GM12878 (cell line): ENCODE measurements at regions not wholly inside any gene's neighbourhood (a gene's known extent, or its start where the extent isn't known, plus 50 kb on each side); places are given as distances from the start of the nearest gene placed in this dataset.

Experiments used
- ATAC-seq: fragments of 200-7000 bp; cut with Tn5 transposase; 3 replicates; pipeline ENCODE4 v1.9.1; 2020; ENCODE audit warnings: mild to moderate bottlenecking, moderate library complexity
- BruUV-seq: library from RNA; stranded (reverse); fragments of 400-500 nt; replicated peaks from 2 replicates; lab custom pipeline; 2021; lab: Mats Ljungman, UMichigan
- CTCF ChIA-PET: fragments of 300-600 bp; sonication (Branson Sonifier 250); formaldehyde crosslinking; extraction: SDS; loops from one replicate; lab custom pipeline; 2021; ENCODE audit warnings: inconsistent platforms; lab: Yijun Ruan, JAX
- POLR2A ChIA-PET: fragments of 350-600 bp; formaldehyde crosslinking; extraction: SDS; loops from one replicate; lab custom pipeline; 2021; ENCODE audit warnings: inconsistent platforms; lab: Charles Lee
- RAD21 ChIA-PET: fragments of 300-600 bp; sonication (Branson Sonifier 250); formaldehyde crosslinking; loops from one replicate; lab custom pipeline; 2023; ENCODE audit warnings: antibody characterized with exemption; ENCODE audit not compliant: unreplicated experiment; lab: Charles Lee
- SMC1A ChIA-PET: fragments of 300-600 bp; sonication (Branson Sonifier 250); formaldehyde crosslinking; loops from one replicate; lab custom pipeline; 2023; ENCODE audit not compliant: unreplicated experiment, uncharacterized antibody; lab: Charles Lee
- DNase-seq: peaks from one replicate; pipeline ENCODE4 v3.0.0-alpha.2; 2011; ENCODE audit warnings: low read depth, low spot score
- FAIRE-seq: peaks from 3 replicates; lab custom pipeline; 2011; peaks lifted over from hg19 to GRCh38; lab: Jason Lieb, UNC
- H2AFZ ChIP-seq: 2 replicates; pipeline ENCODE4 v1.6.0; 2011; ENCODE audit warnings: low read depth, low read length, control low read depth; ENCODE audit not compliant: control insufficient read depth
- H3K27ac ChIP-seq: 2 replicates; pipeline ENCODE4 v1.5.1; 2011; ENCODE audit warnings: control low read depth; ENCODE audit not compliant: control insufficient read depth, insufficient read depth
- H3K27me3 ChIP-seq, 2 experiments: replicated peaks in 1 of 2; 2 replicates each; pipeline versions ENCODE4 v1.6.0 to v1.6.1; 2011; ENCODE audit warnings: low read length in 1 of 2; ENCODE audit not compliant: control insufficient read depth in 2 of 2, insufficient read depth in 2 of 2
- H3K36me3 ChIP-seq, 2 experiments: 2 replicates each; pipeline ENCODE4 v1.5.1; 2011; ENCODE audit warnings: low read length in 1 of 2; ENCODE audit not compliant: control insufficient read depth in 2 of 2, insufficient read depth in 2 of 2
- H3K4me1 ChIP-seq: 2 replicates; pipeline ENCODE4 v1.6.1; 2011; ENCODE audit warnings: mild to moderate bottlenecking, low read length, moderate library complexity, mixed read lengths; ENCODE audit not compliant: control insufficient read depth, insufficient read depth
- H3K4me2 ChIP-seq: 2 replicates; pipeline ENCODE4 v1.6.0; 2011; ENCODE audit warnings: control low read depth; ENCODE audit not compliant: control insufficient read depth, insufficient read depth
- H3K4me3 ChIP-seq: fragments of 200-600 bp; sonication (generic); 2 replicates; pipeline ENCODE4 v1.5.1; 2016
- H3K79me2 ChIP-seq: 2 replicates; pipeline ENCODE4 v1.6.0; 2011; ENCODE audit warnings: low read length; ENCODE audit not compliant: control insufficient read depth, insufficient read depth
- H3K9ac ChIP-seq: 2 replicates; pipeline ENCODE4 v1.8.0; 2011; ENCODE audit warnings: low read length, control low read depth, mixed read lengths; ENCODE audit not compliant: control insufficient read depth, insufficient read depth
- H3K9me3 ChIP-seq: replicated peaks from 3 replicates; pipeline ENCODE4 v1.5.1; 2011; ENCODE audit warnings: mild to moderate bottlenecking, low read length; ENCODE audit not compliant: control insufficient read depth, insufficient read depth
- H4K20me1 ChIP-seq: 2 replicates; pipeline ENCODE4 v1.6.0; 2011; ENCODE audit not compliant: control insufficient read depth, insufficient read depth
- CBX3 ChIP-seq: fragments of 200-600 bp; sonication (generic); IDR thresholded peaks from 2 replicates; pipeline ENCODE4 v1.6.1; 2016; ENCODE audit warnings: low read depth, borderline replicate concordance
- FOS ChIP-seq: IDR thresholded peaks from 3 replicates; pipeline ENCODE4 v1.6.1; 2011; ENCODE audit warnings: borderline replicate concordance; ENCODE audit not compliant: insufficient read length; ENCODE audit errors: extremely low read depth
- HDAC2 ChIP-seq: fragments of 200-600 bp; sonication (generic); IDR thresholded peaks from 2 replicates; pipeline ENCODE4 v1.6.1; 2017
- IKZF2 ChIP-seq, 2 experiments: fragments of 450-650 bp; IDR thresholded peaks; 2 replicates each; pipeline ENCODE4 v1.6.1; 2017; ENCODE audit warnings: mild to moderate bottlenecking in 2 of 2, moderate library complexity in 2 of 2
- NR2C2 ChIP-seq: IDR thresholded peaks from 2 replicates; pipeline ENCODE4 v1.6.1; 2011; ENCODE audit warnings: borderline replicate concordance, low read depth; ENCODE audit not compliant: control insufficient read depth, insufficient read length
- POLR2A ChIP-seq: IDR thresholded peaks from 2 replicates; pipeline ENCODE4 v1.6.1; 2011; ENCODE audit warnings: low read depth, mild to moderate bottlenecking, low read length
- SKIL ChIP-seq: fragments of 450-650 bp; IDR thresholded peaks from 2 replicates; pipeline ENCODE4 v1.6.1; 2017; ENCODE audit warnings: mild to moderate bottlenecking, low read depth, inconsistent platforms; ENCODE audit not compliant: poor library complexity, severe bottlenecking
- STAT1 ChIP-seq: fragments of 450-650 bp; conservative IDR thresholded peaks from 2 replicates; pipeline ENCODE4 v1.6.1; 2014; ENCODE audit warnings: antibody characterized with exemption, mild to moderate bottlenecking
- SUZ12 ChIP-seq: fragments of 200-600 bp; sonication (generic); IDR thresholded peaks from one replicate; pipeline ENCODE4 v1.6.1; 2018; ENCODE audit warnings: antibody characterized with exemption, mild to moderate bottlenecking; ENCODE audit not compliant: unreplicated experiment
- ZBTB4 ChIP-seq: fragments of 450-650 bp; formaldehyde crosslinking; IDR thresholded peaks from 2 replicates; pipeline ENCODE4 v1.4.0; 2022; ENCODE audit warnings: mild to moderate bottlenecking, moderate library complexity
- ZSCAN29 ChIP-seq: fragments of 450-650 bp; IDR thresholded peaks from 2 replicates; pipeline ENCODE4 v1.6.1; 2017; ENCODE audit warnings: mild to moderate bottlenecking, moderate library complexity
- WGBS: methylation state at CpG from one replicate; pipeline ENCODE4 v1.1.6; 2016; ENCODE audit warnings: low lambda C conversion rate; ENCODE audit not compliant: insufficient replicate concordance, insufficient coverage; ENCODE audit errors: missing lambda C conversion rate; 5-methylcytosine and 5-hydroxymethylcytosine counted together
- in situ Hi-C: fragments of 300-500 bp; cut with MboI; formaldehyde crosslinking; loops from 9 replicates; pipeline ENCODE4 v1.14.3; 2018; ENCODE audit warnings: mixed read lengths
- intact Hi-C: fragments of 100-400 bp; cut with micrococcal nuclease; formaldehyde crosslinking; loops from one replicate; pipeline ENCODE4 v1.14.2; 2022; ENCODE audit not compliant: unreplicated experiment

- Histone ChIP-seq H3K27me3 (no peaks in the 10 kb centered on the region), H2AFZ (no peak overlapping the region), H3K27ac (no peak overlapping the region), H3K4me3 (no peak overlapping the region), H3K9ac (no peak overlapping the region), H3K4me2 (no peak overlapping the region), H4K20me1 (no peaks in the 10 kb centered on the region), H3K36me3 (no peaks in the 10 kb centered on the region), H3K4me1 (no peaks in the 10 kb centered on the region), H3K9me3 (no peaks in the 10 kb centered on the region), H3K79me2 (no peaks in the 10 kb centered on the region)
- CTCF ChIA-PET, result no interaction called here
- RAD21 ChIA-PET, result no interaction called here
- BruUV-seq, result no TSS peak
- POLR2A ChIA-PET, result no interaction called here
- intact Hi-C loops, result no loop called here
- ATAC-seq, result no peak
- 26% methylated on average over 4 of the region's 4 CpGs for WGBS
- DNase-seq, result no peak
- FAIRE-seq, result no peak
- SMC1A ChIA-PET, result no interaction called here
- in situ Hi-C loops, result no loop called here
- TF ChIP-seq HDAC2, result no peak
- no peak for TF ChIP-seq POLR2A
- no peak for TF ChIP-seq ZBTB4 (CRISPR knock-in tag)
Measured at GRCh38 chr16:55089600-55089999, 158.9 kb downstream of the IRX5 start.

GRCh38 chr16:55091213-55091870 is 160.7 kb downstream of the IRX5 start:
- Histone ChIP-seq H3K9me3 (no peaks in the 10 kb centered on the region), H3K79me2 (no peaks in the 10 kb centered on the region), H3K4me1 (no peaks in the 10 kb centered on the region), H3K4me3 (no peak overlapping the region), H4K20me1 (no peaks in the 10 kb centered on the region), H3K4me2 (no peak overlapping the region), H3K27ac (no peak overlapping the region), H3K36me3 (no peaks in the 10 kb centered on the region), H3K9ac (no peak overlapping the region), H3K27me3 (no peaks in the 10 kb centered on the region), H2AFZ (no peak overlapping the region)
- in situ Hi-C loops (no loop called here), intact Hi-C loops (no loop called here)
- BruUV-seq, result no TSS peak
- ChIA-PET SMC1A (no interaction called here), POLR2A (no interaction called here), RAD21 (no interaction called here), CTCF (no interaction called here)
- WGBS, result 40% methylated on average over 22 of the region's 24 CpGs
- DNase-seq, result no peak
- no peak for FAIRE-seq
- no peak for ATAC-seq
- TF ChIP-seq FOS, result no peak
- no peak for TF ChIP-seq ZSCAN29
- no peak for TF ChIP-seq SUZ12
- TF ChIP-seq SKIL, result no peak
- no peak for TF ChIP-seq CBX3
- TF ChIP-seq STAT1, result no peak
- no peak for TF ChIP-seq NR2C2
- TF ChIP-seq IKZF2 (IDR thresholded peaks at IDR 0.05), result no peak
